BE2C (cell line): ENCODE measurements at regions not wholly inside any gene's neighbourhood (a gene's known extent, or its start where the extent isn't known, plus 50 kb on each side); places are given as distances from the start of the nearest gene placed in this dataset.

Source experiments
- DNase-seq: peaks from one replicate; pipeline ENCODE4 v3.0.0-alpha.2; 2020
- H3K27me3 ChIP-seq: fragments of 250-450 bp; sonication (Bioruptor Pico); 2 replicates; pipeline ENCODE4 v1.5.1; 2020; ENCODE audit warnings: mild to moderate bottlenecking
- H3K36me3 ChIP-seq: fragments of 250-450 bp; sonication (Bioruptor Pico); 2 replicates; pipeline ENCODE4 v1.5.1; 2020; ENCODE audit warnings: mild to moderate bottlenecking
- H3K4me1 ChIP-seq: fragments of 250-450 bp; sonication (Bioruptor Pico); 2 replicates; pipeline ENCODE4 v1.5.1; 2020
- H3K4me3 ChIP-seq: 2 replicates; pipeline ENCODE4 v1.5.1; 2011; ENCODE audit warnings: low read depth, low read length
- H3K9me3 ChIP-seq: fragments of 250-450 bp; sonication (Bioruptor Pico); 2 replicates; pipeline ENCODE4 v1.5.1; 2020
- TF ChIP-seq, protein P1 (sequence below): IDR thresholded peaks from 2 replicates; pipeline ENCODE4 v1.5.1; 2012; ENCODE audit warnings: mild to moderate bottlenecking, low read depth, low read length

GRCh38 chr22:48209473-48210197 lies 1447.2 kb downstream of the TBC1D22A start:
- TF ChIP-seq, protein P1, sequence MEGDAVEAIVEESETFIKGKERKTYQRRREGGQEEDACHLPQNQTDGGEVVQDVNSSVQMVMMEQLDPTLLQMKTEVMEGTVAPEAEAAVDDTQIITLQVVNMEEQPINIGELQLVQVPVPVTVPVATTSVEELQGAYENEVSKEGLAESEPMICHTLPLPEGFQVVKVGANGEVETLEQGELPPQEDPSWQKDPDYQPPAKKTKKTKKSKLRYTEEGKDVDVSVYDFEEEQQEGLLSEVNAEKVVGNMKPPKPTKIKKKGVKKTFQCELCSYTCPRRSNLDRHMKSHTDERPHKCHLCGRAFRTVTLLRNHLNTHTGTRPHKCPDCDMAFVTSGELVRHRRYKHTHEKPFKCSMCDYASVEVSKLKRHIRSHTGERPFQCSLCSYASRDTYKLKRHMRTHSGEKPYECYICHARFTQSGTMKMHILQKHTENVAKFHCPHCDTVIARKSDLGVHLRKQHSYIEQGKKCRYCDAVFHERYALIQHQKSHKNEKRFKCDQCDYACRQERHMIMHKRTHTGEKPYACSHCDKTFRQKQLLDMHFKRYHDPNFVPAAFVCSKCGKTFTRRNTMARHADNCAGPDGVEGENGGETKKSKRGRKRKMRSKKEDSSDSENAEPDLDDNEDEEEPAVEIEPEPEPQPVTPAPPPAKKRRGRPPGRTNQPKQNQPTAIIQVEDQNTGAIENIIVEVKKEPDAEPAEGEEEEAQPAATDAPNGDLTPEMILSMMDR, result no peak
- DNase-seq, result no peak
- Histone ChIP-seq H3K4me3 (no peak overlapping the region), H3K27me3 (no peaks in the 10 kb centered on the region), H3K36me3 (no peaks in the 10 kb centered on the region), H3K4me1 (no peaks in the 10 kb centered on the region), H3K9me3 (peaks cover 7% of the 10 kb centered on the region)

DNA sequence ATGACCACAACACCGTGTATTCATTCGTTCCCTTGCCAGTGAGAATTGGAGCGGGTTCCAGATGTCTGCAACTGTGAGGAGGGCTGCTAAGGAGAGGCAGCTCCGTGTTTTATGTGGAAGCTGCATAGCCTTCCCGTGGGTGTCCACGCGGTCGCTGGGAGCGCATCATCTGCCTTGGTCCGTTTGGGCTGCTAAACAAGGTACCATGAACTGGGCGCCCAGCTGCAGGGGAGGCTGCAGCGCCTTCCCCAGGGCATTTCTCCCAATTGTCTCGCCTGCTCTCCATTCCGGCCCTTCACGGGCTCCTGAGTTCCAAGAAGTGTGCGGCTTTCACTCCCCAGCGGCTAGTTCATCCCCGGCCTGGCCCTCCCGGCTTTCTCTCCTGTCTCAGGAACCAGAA lies 1446.4 kb downstream of the TBC1D22A start:
- Histone ChIP-seq H3K27me3 (no peaks in the 10 kb centered on the region), H3K9me3 (peaks cover 10% of the 10 kb centered on the region), H3K4me3 (no peak overlapping the region), H3K36me3 (no peaks in the 10 kb centered on the region), H3K4me1 (no peaks in the 10 kb centered on the region)
- no peak for DNase-seq
- TF ChIP-seq, protein P1, result no peak

DNA sequence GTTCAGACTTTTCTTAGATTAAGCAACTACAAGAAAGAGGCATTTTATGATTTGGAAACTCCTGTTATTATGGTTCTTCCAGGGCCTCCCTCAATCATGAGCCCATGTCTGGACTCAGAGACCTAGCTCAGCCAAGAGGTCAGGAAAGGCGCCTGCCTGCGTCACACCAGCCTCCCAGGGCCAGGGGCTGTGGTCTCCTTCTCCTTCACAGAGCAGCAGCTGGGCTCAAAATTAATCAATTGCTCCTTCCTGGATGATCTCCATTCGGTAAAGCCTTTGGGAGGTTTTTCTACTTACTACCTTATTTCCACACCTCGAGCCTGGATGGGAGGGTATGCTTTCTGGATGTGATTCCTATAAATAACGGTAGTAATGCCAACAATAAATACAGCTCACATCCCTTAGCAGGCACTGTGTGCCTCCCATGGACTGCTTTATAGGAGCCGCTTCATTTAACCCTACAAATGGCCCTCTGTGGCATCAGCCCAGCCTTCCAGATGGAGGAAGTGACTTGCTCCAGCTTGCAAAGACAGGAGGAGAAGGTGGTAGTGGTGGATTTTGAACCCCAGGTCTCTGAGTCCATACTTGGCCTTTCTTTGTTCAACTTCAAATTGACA lies 1445.6 kb downstream of the TBC1D22A start:
- TF ChIP-seq, protein P1, result no peak
- no peak for DNase-seq
- Histone ChIP-seq H3K4me3 (no peak overlapping the region), H3K9me3 (peaks cover 10% of the 10 kb centered on the region), H3K4me1 (no peaks in the 10 kb centered on the region), H3K36me3 (no peaks in the 10 kb centered on the region), H3K27me3 (no peaks in the 10 kb centered on the region)

DNA sequence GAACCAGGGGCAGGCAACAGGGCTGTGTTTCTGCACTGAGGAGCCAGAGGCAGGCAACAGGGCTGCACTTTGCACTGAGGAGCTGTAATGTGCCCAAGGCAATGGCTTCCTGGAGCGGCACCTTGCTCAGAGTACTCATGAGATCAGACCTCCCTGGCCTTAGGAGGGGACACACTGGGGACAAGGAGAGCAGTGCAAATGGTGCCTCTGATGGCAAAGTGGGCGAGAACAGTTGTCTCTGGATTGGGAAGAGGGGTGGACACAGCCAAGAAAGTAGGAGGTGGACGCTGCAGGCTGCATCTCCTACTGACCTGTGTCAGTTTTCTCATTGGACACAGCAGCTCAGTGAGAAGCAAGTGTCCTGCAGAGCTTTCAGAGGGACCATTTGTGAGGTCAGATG lies 1443.3 kb downstream of the TBC1D22A start:
- Histone ChIP-seq H3K27me3 (no peaks in the 10 kb centered on the region), H3K36me3 (no peaks in the 10 kb centered on the region), H3K9me3 (peaks cover 10% of the 10 kb centered on the region), H3K4me3 (no peak overlapping the region), H3K4me1 (no peaks in the 10 kb centered on the region)
- no peak for DNase-seq
- TF ChIP-seq, protein P1, result no peak

DNA sequence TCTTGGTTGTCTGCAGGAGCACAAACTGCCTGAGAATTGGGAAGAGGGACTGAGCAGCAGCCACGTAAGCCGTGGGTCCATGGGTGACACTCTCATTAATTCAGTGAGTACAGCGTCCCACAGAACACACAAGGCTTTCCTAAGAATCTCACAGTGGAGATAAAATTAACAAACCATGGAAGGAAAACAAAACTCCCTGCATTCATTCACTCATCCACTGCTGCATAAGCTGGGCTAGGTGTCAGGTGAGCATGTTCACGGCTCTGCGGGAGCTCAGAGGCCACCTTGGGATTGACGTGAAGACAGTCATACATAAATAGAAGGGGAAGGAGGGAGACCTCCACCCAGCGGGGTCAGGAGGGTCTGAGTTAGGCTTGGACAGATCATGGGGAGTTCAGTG lies 1442.7 kb downstream of the TBC1D22A start:
- no peaks in the 10 kb centered on the region for H3K4me1 ChIP-seq
- TF ChIP-seq, protein P1, result no peak
- H3K27me3 ChIP-seq, result no peaks in the 10 kb centered on the region
- H3K4me3 ChIP-seq, result no peak overlapping the region
- peaks cover 10% of the 10 kb centered on the region for H3K9me3 ChIP-seq
- no peak for DNase-seq
- no peaks in the 10 kb centered on the region for H3K36me3 ChIP-seq

- Histone ChIP-seq H3K36me3 (no peaks in the 10 kb centered on the region), H3K4me3 (no peak overlapping the region), H3K4me1 (no peaks in the 10 kb centered on the region), H3K27me3 (no peaks in the 10 kb centered on the region), H3K9me3 (peaks cover 10% of the 10 kb centered on the region)
- TF ChIP-seq, protein P1, result no peak
- no peak for DNase-seq
These were observed 1441.8 kb downstream of the TBC1D22A start for GRCh38 chr22:48204296-48204695.
